Osteocyte (in vitro differentiated cells): ENCODE measurements at regions not wholly inside any gene's neighbourhood (a gene's known extent, or its start where the extent isn't known, plus 50 kb on each side); places are given as distances from the start of the nearest gene placed in this dataset.

Source experiments
- DNase-seq: peaks from one replicate; pipeline ENCODE4 v3.0.0; 2021; ENCODE audit warnings: mixed read lengths; ENCODE audit not compliant: unreplicated experiment; ENCODE audit errors: extremely low spot score
- H3K27ac Mint-ChIP-seq: one replicate; pipeline ENCODE4 v1.8.0; 2021; ENCODE audit warnings: mild to moderate bottlenecking, mixed read lengths; ENCODE audit not compliant: unreplicated experiment
- H3K27me3 Mint-ChIP-seq: one replicate; pipeline ENCODE4 v1.8.0; 2021; ENCODE audit warnings: mixed read lengths; ENCODE audit not compliant: unreplicated experiment
- H3K36me3 Mint-ChIP-seq: one replicate; pipeline ENCODE4 v1.8.0; 2021; ENCODE audit warnings: mixed read lengths; ENCODE audit not compliant: unreplicated experiment
- H3K4me1 Mint-ChIP-seq: one replicate; pipeline ENCODE4 v1.8.0; 2021; ENCODE audit warnings: mixed read lengths; ENCODE audit not compliant: unreplicated experiment
- H3K4me3 Mint-ChIP-seq: one replicate; pipeline ENCODE4 v1.8.0; 2021; ENCODE audit warnings: mild to moderate bottlenecking, moderate library complexity, mixed read lengths; ENCODE audit not compliant: unreplicated experiment
- H3K9me3 Mint-ChIP-seq: one replicate; pipeline ENCODE4 v1.8.0; 2021; ENCODE audit warnings: mixed read lengths; ENCODE audit not compliant: unreplicated experiment
- TF ChIP-seq, protein P1 (sequence below): fragments of 200-600 bp; sonication (generic); IDR thresholded peaks from 2 replicates; pipeline ENCODE4 v1.5.0; 2021; ENCODE audit warnings: antibody characterized with exemption, mild to moderate bottlenecking, moderate library complexity

- no peak overlapping the region for H3K4me3 Mint-ChIP-seq
- peaks cover 4% of the 10 kb centered on the region for H3K36me3 Mint-ChIP-seq
- no peaks in the 10 kb centered on the region for H3K9me3 Mint-ChIP-seq
- DNase-seq, result no peak
- no peak overlapping the region for H3K27ac Mint-ChIP-seq
- H3K4me1 Mint-ChIP-seq, result peaks cover 2% of the 10 kb centered on the region
- H3K27me3 Mint-ChIP-seq, result peaks cover 50% of the 10 kb centered on the region
- TF ChIP-seq, protein P1, sequence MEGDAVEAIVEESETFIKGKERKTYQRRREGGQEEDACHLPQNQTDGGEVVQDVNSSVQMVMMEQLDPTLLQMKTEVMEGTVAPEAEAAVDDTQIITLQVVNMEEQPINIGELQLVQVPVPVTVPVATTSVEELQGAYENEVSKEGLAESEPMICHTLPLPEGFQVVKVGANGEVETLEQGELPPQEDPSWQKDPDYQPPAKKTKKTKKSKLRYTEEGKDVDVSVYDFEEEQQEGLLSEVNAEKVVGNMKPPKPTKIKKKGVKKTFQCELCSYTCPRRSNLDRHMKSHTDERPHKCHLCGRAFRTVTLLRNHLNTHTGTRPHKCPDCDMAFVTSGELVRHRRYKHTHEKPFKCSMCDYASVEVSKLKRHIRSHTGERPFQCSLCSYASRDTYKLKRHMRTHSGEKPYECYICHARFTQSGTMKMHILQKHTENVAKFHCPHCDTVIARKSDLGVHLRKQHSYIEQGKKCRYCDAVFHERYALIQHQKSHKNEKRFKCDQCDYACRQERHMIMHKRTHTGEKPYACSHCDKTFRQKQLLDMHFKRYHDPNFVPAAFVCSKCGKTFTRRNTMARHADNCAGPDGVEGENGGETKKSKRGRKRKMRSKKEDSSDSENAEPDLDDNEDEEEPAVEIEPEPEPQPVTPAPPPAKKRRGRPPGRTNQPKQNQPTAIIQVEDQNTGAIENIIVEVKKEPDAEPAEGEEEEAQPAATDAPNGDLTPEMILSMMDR, result no peak
Observed at GRCh38 chr5:68751661-68752060, 342.2 kb upstream of the SLC30A5 start.

GRCh38 chr5:68754536-68754935 lies 339.3 kb upstream of the SLC30A5 start:
- H3K36me3 Mint-ChIP-seq, result peaks cover 4% of the 10 kb centered on the region
- no peak for DNase-seq
- no peak overlapping the region for H3K27ac Mint-ChIP-seq
- H3K4me1 Mint-ChIP-seq, result no peaks in the 10 kb centered on the region
- TF ChIP-seq, protein P1, result no peak
- no peaks in the 10 kb centered on the region for H3K9me3 Mint-ChIP-seq
- H3K27me3 Mint-ChIP-seq, result peaks cover 46% of the 10 kb centered on the region
- no peak overlapping the region for H3K4me3 Mint-ChIP-seq

- no peak overlapping the region for H3K27ac Mint-ChIP-seq
- no peaks in the 10 kb centered on the region for H3K4me1 Mint-ChIP-seq
- H3K27me3 Mint-ChIP-seq, result peaks cover 40% of the 10 kb centered on the region
- no peaks in the 10 kb centered on the region for H3K9me3 Mint-ChIP-seq
- H3K36me3 Mint-ChIP-seq, result peaks cover 4% of the 10 kb centered on the region
- no peak for DNase-seq
- no peak overlapping the region for H3K4me3 Mint-ChIP-seq
- TF ChIP-seq, protein P1, result no peak
Observed at GRCh38 chr5:68755293-68755692, 338.5 kb upstream of the SLC30A5 start.

- TF ChIP-seq, protein P1, result no peak
- Mint-ChIP-seq H3K36me3 (peaks cover 4% of the 10 kb centered on the region), H3K4me1 (no peaks in the 10 kb centered on the region), H3K4me3 (no peak overlapping the region), H3K9me3 (no peaks in the 10 kb centered on the region), H3K27me3 (peaks cover 33% of the 10 kb centered on the region), H3K27ac (no peak overlapping the region)
- DNase-seq, result no peak
Observed at GRCh38 chr5:68757006-68757405, 336.8 kb upstream of the SLC30A5 start.

DNA sequence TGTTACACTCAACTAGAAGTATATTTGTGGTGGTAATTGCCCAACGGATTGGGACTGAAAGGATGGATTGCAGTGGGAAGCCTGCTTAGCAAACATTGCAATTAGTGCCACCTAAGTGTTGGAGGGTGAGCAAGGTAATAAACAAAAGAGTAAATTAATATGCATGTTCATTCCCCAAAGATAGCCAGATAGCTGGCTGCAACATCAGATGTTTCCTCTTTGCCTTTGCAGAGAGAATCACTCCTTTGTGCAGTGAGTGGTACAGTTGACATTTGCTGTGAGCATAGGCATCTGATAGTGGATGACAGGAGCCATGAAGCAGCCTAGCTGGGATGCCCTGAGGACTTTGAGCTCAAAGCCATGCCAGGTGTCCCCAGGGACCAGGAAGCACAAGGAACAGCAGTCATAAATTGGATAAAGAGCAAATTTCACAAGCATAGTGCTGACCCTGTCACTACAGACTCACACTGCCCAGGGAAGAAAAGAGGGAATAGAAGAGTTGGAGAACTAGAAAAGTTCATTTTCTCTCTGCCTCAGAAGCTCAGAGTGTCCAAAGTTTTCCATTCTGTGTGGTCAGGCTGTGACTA lies 336.1 kb upstream of the SLC30A5 start:
- TF ChIP-seq, protein P1, result no peak
- Mint-ChIP-seq H3K36me3 (peaks cover 4% of the 10 kb centered on the region), H3K4me1 (no peaks in the 10 kb centered on the region), H3K27ac (no peak overlapping the region), H3K27me3 (peaks cover 33% of the 10 kb centered on the region), H3K4me3 (no peak overlapping the region), H3K9me3 (no peaks in the 10 kb centered on the region)
- DNase-seq, result no peak
